ENCODE measurements at regions not wholly inside any gene's neighbourhood (a gene's known extent, or its start where the extent isn't known, plus 50 kb on each side); places are given as distances from the start of the nearest gene placed in this dataset.
"Not testable (repeated sequence)": the region's sequence is repeated elsewhere in the genome, so short reads cannot be mapped to it uniquely, and the experiment has no call there.

DNA sequence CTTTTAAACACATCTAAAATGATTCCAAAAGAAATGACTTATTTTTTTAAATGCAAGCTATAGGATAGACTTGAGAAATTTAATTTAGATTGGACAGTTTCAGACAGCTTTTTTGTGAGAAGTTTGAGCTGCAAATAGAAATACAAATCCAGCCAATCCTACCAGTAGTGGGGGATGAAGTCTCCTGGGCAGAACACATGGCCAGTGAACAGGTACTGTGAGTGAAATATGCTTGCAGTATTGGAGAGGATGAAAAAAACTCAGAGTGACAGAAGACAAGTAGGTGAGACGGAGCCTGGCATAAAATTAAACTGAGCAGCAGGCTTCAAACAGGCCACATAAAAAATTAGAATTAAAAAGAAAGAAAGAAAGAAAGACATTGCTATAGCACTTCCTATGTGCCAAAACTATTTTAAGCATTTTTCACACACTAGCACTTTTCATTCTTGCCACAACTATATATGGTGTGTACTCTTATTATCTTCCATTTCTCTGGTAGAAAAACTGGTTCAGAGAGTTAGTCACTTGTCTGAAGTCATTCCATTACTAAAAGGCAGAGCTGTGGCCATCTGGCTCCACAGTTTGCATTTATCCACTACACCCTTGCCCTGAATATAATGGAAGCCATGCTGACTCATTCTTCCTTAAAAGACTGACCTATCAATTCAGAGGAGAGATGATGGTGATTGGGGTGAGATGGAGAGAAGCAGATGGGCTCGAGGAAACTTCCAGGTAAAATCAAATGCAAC is 310.2 kb upstream of the CTNND2 start:
- DNase-seq (ENCODE audit: missing footprints) (no peak), ATAC-seq (no peak)
- intact Hi-C loops (cut with DNase I), result no loop called here

- no peak for ATAC-seq
- intact Hi-C loops (cut with DNase I), result no loop called here
- no peak for DNase-seq (ENCODE audit: missing footprints)
These were observed 304.3 kb upstream of the CTNND2 start for GRCh38 chr5:12208366-12209100.

GRCh38 chr5:12204761-12205160 is 300.5 kb upstream of the CTNND2 start:
- intact Hi-C loops (cut with DNase I), result no loop called here
- no peak for DNase-seq (ENCODE audit: missing footprints)
- ATAC-seq, result no peak

- no peak for DNase-seq (ENCODE audit: missing footprints)
- ATAC-seq, result no peak
- intact Hi-C loops (cut with DNase I), result no loop called here
These were observed 289.3 kb upstream of the CTNND2 start for GRCh38 chr5:12193536-12193935.

GRCh38 chr5:12183003-12183402 is 278.8 kb upstream of the CTNND2 start:
- intact Hi-C loops (cut with DNase I), result no loop called here
- no peak for ATAC-seq
- no peak for DNase-seq (ENCODE audit: missing footprints)

- intact Hi-C loops (cut with DNase I), result no loop called here
- ATAC-seq, result no peak
- DNase-seq (ENCODE audit: missing footprints), result no peak
These were observed 273.6 kb upstream of the CTNND2 start for GRCh38 chr5:12177851-12178250.

GRCh38 chr5:12177225-12177624 is 273.0 kb upstream of the CTNND2 start:
- intact Hi-C loops (cut with DNase I), result no loop called here
- DNase-seq (ENCODE audit: missing footprints) (no peak), ATAC-seq (no peak)

DNA sequence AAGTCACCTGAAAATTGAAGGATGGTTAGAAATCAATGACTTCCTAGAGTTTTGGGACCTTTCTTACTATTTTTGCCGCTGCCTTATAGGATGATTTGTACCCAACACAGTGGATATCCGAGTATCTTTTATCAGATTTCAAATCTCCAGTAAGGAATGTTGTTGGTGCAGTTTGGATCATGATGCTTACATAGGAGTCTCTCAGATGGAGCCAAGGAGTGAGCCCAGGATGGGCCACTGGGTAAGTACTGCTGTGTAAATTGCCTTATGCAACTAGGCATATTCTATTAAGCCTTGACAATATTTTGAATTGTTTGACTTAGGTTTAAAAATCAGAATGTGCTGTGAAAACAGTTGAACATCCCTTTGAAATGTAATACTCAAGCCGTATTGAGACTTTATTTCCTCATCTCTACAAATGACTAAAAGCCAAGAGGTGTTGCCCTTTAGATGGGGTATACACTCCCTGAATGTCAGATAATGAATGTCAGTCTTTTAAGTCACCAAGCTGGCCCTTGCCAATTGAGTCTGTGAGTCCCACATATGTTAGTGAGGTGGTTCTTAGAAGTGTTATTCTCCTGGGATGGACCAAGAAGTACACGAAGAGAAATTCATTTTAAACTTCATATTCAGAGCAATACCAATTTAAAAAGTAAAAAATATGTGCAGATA is 271.8 kb upstream of the CTNND2 start:
- no peak for DNase-seq (ENCODE audit: missing footprints)
- intact Hi-C loops (cut with DNase I), result no loop called here
- ATAC-seq, result no peak

DNA sequence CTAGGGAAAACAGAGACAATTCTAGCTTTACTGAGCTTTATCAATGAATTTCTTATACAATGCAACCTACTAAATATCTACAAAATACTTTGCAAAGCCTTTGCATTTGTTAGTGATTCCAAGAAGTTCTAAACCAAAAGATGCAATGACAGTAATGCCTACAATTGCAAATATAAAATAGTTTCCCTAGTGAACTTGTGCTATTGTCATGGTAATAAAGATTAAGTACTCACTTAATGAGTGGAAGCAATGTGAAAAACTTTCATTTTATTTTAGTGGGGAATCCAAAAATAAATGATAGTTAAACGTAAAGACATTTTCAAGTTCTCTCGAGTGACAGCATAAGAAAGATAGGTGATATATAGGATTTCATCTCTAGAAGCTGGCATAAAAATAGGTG is 270.5 kb upstream of the CTNND2 start:
- DNase-seq (ENCODE audit: missing footprints) (no peak), ATAC-seq (no peak)
- intact Hi-C loops (cut with DNase I), result no loop called here

GRCh38 chr5:12169536-12169935 is 265.3 kb upstream of the CTNND2 start:
- DNase-seq (ENCODE audit: missing footprints), result no peak
- ATAC-seq, result no peak
- intact Hi-C loops (cut with DNase I), result no loop called here

DNA sequence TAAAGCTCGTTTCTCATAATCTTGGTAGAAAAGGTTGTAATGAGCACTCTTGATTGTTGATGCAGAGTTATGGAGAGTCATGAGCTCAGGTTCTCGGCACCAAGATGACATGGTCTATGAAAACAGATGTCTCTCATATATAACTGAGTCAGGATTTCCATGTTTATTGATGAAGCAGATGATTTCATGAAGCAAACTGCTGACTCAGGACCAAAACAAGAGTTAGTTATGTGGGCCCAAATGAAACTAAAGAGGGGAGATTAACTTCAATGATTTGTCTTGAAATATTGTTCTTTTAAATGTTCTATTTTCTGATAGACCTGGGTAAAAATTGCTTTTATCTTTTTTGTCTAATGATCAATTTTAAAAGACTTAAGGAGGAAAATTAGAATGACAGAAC is 258.6 kb upstream of the CTNND2 start:
- DNase-seq (ENCODE audit: missing footprints) (no peak), ATAC-seq (no peak)
- intact Hi-C loops (cut with DNase I), result no loop called here

GRCh38 chr5:12147513-12147912 is 243.3 kb upstream of the CTNND2 start:
- ATAC-seq, result no peak
- intact Hi-C loops (cut with DNase I), result no loop called here
- no peak for DNase-seq (ENCODE audit: missing footprints)

DNA sequence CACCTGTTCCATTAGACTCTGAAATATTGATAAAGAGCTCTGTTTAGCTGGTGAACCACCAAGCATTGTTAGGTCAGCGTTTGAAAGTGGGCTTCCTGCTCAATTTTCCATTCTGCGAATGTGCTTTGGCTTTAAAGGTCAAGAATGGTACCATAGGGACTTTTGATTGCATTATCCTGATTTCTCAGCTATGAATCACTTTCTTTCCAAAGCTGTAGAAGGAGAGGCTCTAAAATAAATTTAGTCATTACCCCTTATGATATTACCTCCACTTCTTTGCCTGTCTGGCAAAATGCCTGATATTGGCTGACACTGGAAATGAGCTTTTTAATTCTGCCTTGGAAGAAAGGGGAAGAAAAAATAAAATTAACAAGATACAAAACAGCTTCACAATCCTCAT is 237.2 kb upstream of the CTNND2 start:
- ATAC-seq, result no peak
- no peak for DNase-seq (ENCODE audit: missing footprints)
- intact Hi-C loops (cut with DNase I), result no loop called here

GRCh38 chr5:12133520-12133919 is 229.3 kb upstream of the CTNND2 start:
- DNase-seq (ENCODE audit: missing footprints), result no peak
- intact Hi-C loops (cut with DNase I), result no loop called here
- ATAC-seq, result no peak

DNA sequence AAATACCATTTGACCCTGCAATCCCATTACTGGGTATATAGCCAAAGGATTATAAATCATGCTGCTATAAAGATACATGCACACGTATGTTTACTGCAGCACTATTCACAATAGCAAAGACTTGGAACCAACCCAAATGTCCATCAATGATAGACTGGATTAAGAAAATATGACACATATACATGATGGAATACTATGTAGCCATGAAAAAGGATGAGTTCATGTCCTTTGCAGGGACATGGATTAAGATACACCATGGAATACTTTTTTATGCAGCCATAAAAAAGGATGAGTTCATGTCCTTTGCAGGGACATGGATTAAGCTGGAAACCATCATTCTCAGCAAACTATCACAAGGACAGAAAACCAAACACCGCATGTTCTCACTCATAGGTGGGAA is 226.8 kb upstream of the CTNND2 start:
- DNase-seq (ENCODE audit: missing footprints); intact Hi-C loops (cut with DNase I); ATAC-seq: not testable (repeated sequence)

DNA sequence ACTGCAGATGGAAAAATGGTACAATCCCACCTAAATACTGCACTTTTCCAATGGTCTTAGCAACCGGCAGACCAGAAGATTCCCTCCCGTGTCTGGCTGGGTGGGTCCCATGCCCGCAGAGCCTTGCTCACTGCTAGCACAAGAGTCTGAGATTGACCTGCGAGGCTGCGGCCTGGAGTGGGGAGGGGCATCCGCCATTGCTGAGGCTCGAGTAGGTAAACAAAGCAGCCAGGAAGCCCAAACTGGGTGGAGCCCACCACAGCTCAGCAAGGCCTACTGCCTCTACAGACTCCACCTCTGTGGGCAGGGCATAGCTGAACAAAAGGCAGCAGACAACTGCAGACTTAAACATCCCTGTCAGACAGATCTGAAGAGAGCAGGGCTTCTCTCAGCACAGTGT is 221.6 kb upstream of the CTNND2 start:
- ATAC-seq (no peak), DNase-seq (ENCODE audit: missing footprints) (no peak)
- intact Hi-C loops (cut with DNase I), result no loop called here

DNA sequence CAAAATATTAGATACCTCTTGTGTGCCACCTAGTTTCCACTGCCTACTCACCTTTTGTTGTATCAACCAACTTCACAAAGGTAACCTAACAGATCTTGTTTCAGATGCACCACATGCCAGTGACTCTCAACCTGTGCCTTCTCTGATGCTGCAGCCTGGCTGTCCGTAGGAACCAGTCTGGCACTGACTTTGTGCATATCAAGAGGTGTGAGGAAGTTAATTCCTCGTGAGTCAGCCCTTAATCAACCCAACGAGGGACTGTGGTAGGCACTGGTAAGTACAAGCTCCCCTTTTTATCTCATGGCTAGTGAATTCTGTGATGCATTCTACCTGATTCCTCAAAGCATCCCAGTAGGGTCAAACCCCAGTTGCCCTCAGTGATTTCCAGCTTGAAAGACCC is 215.4 kb upstream of the CTNND2 start:
- intact Hi-C loops (cut with DNase I), result no loop called here
- DNase-seq (ENCODE audit: missing footprints) (no peak), ATAC-seq (no peak)

GRCh38 chr5:12114075-12114474 is 209.8 kb upstream of the CTNND2 start:
- ATAC-seq, result no peak
- DNase-seq (ENCODE audit: missing footprints), result no peak
- intact Hi-C loops (cut with DNase I), result no loop called here

DNA sequence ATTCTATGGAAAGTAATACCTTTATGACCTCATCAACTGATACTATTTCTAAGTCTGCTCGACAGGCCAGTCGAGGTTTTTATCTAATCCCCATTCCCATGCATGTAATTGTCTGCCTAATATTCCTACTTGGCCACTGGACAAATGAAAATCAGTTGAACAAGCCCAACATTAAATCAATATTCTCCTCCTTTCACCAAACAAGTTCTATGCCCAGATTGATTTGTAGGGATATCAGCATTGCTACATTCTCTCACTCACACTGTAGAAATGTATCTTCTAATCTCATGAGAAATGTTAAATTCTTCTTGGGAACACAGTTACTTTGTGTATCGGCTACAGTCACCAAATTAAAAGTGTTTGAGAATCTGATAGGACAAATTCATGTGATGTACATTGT is 208.8 kb upstream of the CTNND2 start:
- ATAC-seq (no peak), DNase-seq (ENCODE audit: missing footprints) (no peak)
- intact Hi-C loops (cut with DNase I), result no loop called here

- intact Hi-C loops (cut with DNase I), result no loop called here
- DNase-seq (ENCODE audit: missing footprints), result no peak
These were observed 207.0 kb upstream of the CTNND2 start for GRCh38 chr5:12111261-12111660.

More at GRCh38 chr5:12111261-12111660, 207.0 kb upstream of the CTNND2 start:
- no peak for ATAC-seq
